ENCODE measurements at regions not wholly inside any gene's neighbourhood (a gene's known extent, or its start where the extent isn't known, plus 50 kb on each side); places are given as distances from the start of the nearest gene placed in this dataset.
"Not testable (repeated sequence)": the region's sequence is repeated elsewhere in the genome, so short reads cannot be mapped to it uniquely, and the experiment has no call there.

DNA sequence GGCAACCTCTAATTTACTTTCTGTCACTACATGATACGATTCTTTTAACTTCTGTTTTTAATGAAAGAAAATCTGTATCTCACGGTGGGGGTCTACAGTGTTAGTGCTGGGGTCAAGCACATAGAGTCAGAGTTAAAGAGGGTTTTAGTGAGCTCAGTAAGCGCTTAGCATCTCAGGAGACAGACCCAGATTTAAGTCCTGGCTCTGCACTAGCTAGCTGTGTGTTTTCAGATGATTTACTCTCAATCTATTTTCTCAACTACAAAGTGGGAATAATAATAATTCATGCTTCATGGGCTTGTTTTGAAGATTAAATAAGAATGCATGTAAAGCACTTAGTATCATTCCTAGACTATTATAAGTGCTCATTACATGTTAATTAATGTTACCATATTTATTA is 63.4 kb upstream of the KBTBD8 start:
- no peaks in the 10 kb centered on the region for H3K9me3 ChIP-seq (ENCODE audit: control insufficient read depth in 4 of 4, low read length in 3 of 4)
- no peak overlapping the region for H3K27ac ChIP-seq (ENCODE audit: low read depth in 1 of 2, low read length in 2 of 2)
- no peaks in the 10 kb centered on the region for H3K4me1 ChIP-seq (ENCODE audit: control insufficient read depth in 4 of 4, insufficient read depth in 4 of 4, low read length in 3 of 4)
- H3K4me3 ChIP-seq (ENCODE audit: low read depth in 1 of 3, low read length in 3 of 3) = no peak overlapping the region
- TF ChIP-seq CTCF (IDR thresholded peaks at IDR 0.05; ENCODE audit: low read depth, low read length, missing input control) (no peak), REST (IDR thresholded peaks at IDR 0.05) (no peak), NR2F2 (IDR thresholded peaks at IDR 0.05) (no peak), FOXA2 (IDR thresholded peaks at IDR 0.05) (no peak), FOXA1 (IDR thresholded peaks at IDR 0.05) (no peak), JUND (IDR thresholded peaks at IDR 0.05) (no peak)
- TF ChIP-seq, protein P1, sequence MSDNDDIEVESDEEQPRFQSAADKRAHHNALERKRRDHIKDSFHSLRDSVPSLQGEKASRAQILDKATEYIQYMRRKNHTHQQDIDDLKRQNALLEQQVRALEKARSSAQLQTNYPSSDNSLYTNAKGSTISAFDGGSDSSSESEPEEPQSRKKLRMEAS (IDR thresholded peaks at IDR 0.05) = no peak
- H3K9ac ChIP-seq (ENCODE audit: low read depth in 1 of 2, low read length in 2 of 2) = no peak overlapping the region
- no peak for DNase-seq (ENCODE audit: low spot score)
- H3K27me3 ChIP-seq (ENCODE audit: control insufficient read depth in 4 of 4, insufficient read depth in 4 of 4, low read length in 3 of 4) = no peaks in the 10 kb centered on the region
- H3K36me3 ChIP-seq (ENCODE audit: control insufficient read depth in 4 of 4, insufficient read depth in 3 of 4, low read depth in 1 of 4, low read length in 3 of 4) = no peaks in the 10 kb centered on the region
- WGBS = 79% methylated on average over 3 of the region's 3 CpGs

GRCh38 chr3:66937041-66937440 is 61.1 kb upstream of the KBTBD8 start:
- not testable (repeated sequence) for H3K4me1 ChIP-seq (ENCODE audit: control insufficient read depth in 4 of 4, insufficient read depth in 4 of 4, low read length in 3 of 4); H3K9me3 ChIP-seq (ENCODE audit: control insufficient read depth in 4 of 4, low read length in 3 of 4); DNase-seq (ENCODE audit: low spot score); H3K36me3 ChIP-seq (ENCODE audit: control insufficient read depth in 4 of 4, insufficient read depth in 3 of 4, low read depth in 1 of 4, low read length in 3 of 4); H3K27ac ChIP-seq (ENCODE audit: low read depth in 1 of 2, low read length in 2 of 2); H3K27me3 ChIP-seq (ENCODE audit: control insufficient read depth in 4 of 4, insufficient read depth in 4 of 4, low read length in 3 of 4); H3K9ac ChIP-seq (ENCODE audit: low read depth in 1 of 2, low read length in 2 of 2); H3K4me3 ChIP-seq (ENCODE audit: low read depth in 1 of 3, low read length in 3 of 3)
- WGBS = 74% methylated on average over 6 of the region's 6 CpGs

- TF ChIP-seq RAD21 (IDR thresholded peaks at IDR 0.05) (peak; percentile 84 to 93), HNF4A (conservative IDR thresholded peaks at IDR 0.05) (no peak), FOXA2 (IDR thresholded peaks at IDR 0.05) (no peak), CTCF (IDR thresholded peaks at IDR 0.05; ENCODE audit: low read depth, low read length, missing input control) (peak; percentile 70), FOXA1 (IDR thresholded peaks at IDR 0.05) (no peak), SP1 (IDR thresholded peaks at IDR 0.05) (no peak)
- TF ChIP-seq, protein P1 (IDR thresholded peaks at IDR 0.05) = no peak
- no peaks in the 10 kb centered on the region for H3K36me3 ChIP-seq (ENCODE audit: control insufficient read depth in 4 of 4, insufficient read depth in 3 of 4, low read depth in 1 of 4, low read length in 3 of 4)
- H3K4me3 ChIP-seq (ENCODE audit: low read depth in 1 of 3, low read length in 3 of 3) = no peak overlapping the region
- WGBS = 10% methylated on average over 5 of the region's 5 CpGs
- no peak overlapping the region for H3K9ac ChIP-seq (ENCODE audit: low read depth in 1 of 2, low read length in 2 of 2)
- H3K27me3 ChIP-seq (ENCODE audit: control insufficient read depth in 4 of 4, insufficient read depth in 4 of 4, low read length in 3 of 4) = no peaks in the 10 kb centered on the region
- no peaks in the 10 kb centered on the region for H3K4me1 ChIP-seq (ENCODE audit: control insufficient read depth in 4 of 4, insufficient read depth in 4 of 4, low read length in 3 of 4)
- H3K9me3 ChIP-seq (ENCODE audit: control insufficient read depth in 4 of 4, low read length in 3 of 4) = peaks cover 0 to 2% (median 0%) of the 10 kb centered on the region in 4 donors
- peak; percentile 37 for DNase-seq (ENCODE audit: low spot score)
- H3K27ac ChIP-seq (ENCODE audit: low read depth in 1 of 2, low read length in 2 of 2) = no peak overlapping the region
Observed at GRCh38 chr3:66938338-66938963, 59.7 kb upstream of the KBTBD8 start.

Data from liver (tissue), 8 donors.